ENCODE measurements at regions not wholly inside any gene's neighbourhood (a gene's known extent, or its start where the extent isn't known, plus 50 kb on each side); places are given as distances from the start of the nearest gene placed in this dataset.

DNA sequence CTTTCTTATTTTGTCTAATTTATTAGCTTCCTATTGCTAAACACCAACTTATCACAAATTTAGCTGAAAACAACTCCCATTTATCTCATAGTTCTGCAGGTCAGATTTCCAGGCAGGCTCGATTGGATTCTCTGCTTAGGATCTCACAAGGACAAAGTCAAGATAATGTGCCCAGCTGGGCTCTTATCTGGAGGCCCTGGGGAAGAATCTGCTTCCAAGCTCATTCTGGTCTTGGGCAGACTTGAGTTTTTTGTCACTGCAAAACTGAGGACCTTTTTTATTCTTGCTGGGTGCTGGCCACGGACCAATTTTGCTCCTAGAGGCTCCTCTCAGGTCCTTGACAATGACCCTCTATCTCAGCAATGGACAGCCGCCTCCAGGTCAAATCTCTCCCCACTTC, 215.5 kb downstream of the TRIB2 start:
- ATAC-seq (ENCODE audit: low FRiP score) (no peak), DNase-seq (ENCODE audit: low spot score) (no peak)
- TF ChIP-seq, protein P1, sequence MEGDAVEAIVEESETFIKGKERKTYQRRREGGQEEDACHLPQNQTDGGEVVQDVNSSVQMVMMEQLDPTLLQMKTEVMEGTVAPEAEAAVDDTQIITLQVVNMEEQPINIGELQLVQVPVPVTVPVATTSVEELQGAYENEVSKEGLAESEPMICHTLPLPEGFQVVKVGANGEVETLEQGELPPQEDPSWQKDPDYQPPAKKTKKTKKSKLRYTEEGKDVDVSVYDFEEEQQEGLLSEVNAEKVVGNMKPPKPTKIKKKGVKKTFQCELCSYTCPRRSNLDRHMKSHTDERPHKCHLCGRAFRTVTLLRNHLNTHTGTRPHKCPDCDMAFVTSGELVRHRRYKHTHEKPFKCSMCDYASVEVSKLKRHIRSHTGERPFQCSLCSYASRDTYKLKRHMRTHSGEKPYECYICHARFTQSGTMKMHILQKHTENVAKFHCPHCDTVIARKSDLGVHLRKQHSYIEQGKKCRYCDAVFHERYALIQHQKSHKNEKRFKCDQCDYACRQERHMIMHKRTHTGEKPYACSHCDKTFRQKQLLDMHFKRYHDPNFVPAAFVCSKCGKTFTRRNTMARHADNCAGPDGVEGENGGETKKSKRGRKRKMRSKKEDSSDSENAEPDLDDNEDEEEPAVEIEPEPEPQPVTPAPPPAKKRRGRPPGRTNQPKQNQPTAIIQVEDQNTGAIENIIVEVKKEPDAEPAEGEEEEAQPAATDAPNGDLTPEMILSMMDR (IDR thresholded peaks at IDR 0.05), result no peak

DNA sequence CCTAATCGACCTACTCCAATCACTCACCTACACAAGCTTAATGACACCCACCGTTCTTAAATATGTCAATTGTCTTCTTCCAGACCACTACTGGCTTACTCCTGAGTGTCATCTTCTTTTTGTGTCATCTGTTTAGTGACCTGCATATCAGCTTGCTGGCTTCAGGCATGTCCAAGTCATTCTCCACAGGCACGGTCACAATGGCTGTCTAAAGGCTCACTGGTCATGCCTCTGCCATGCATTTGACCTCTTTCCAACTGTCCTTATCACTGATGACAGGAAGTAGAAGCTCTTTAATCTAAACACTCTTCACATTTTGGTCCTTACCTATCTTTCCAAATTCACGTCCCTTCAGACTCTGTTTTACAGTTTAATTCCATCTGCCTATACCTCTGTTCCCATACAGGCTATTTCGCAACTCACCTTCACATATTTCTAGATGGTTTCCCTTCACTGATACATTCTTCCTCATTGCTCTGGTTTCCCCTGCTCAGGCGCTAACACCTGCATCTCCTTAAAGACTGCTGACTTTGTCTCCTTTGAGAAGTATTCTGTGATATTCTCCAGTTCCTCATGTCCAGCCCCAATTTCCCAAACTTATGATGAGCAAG, 217.5 kb downstream of the TRIB2 start:
- TF ChIP-seq, protein P1 (IDR thresholded peaks at IDR 0.05), result no peak
- no peak for DNase-seq (ENCODE audit: low spot score)
- ATAC-seq (ENCODE audit: low FRiP score), result no peak

DNA sequence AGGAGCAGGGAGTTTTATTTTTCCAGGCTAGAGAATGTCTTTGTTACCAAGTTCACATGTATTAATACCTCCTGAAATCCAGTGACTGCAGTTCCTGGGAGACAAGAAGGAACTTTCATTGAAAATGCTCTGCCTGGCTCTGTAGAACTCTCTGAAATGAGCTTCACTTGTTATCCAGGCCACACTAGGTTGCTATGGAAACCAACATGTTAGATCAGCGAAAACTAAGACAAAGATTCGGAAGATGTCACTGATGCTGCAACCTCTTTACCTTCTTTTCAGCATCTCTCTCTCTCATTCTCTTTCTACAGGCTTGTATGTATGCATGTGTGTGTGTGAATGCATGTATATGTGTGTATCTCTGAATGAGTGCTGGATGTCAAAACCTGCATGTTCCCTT, 218.5 kb downstream of the TRIB2 start:
- no peak for ATAC-seq (ENCODE audit: low FRiP score)
- DNase-seq (ENCODE audit: low spot score), result no peak
- TF ChIP-seq, protein P1 (IDR thresholded peaks at IDR 0.05), result no peak

- no peak for ATAC-seq (ENCODE audit: low FRiP score)
- DNase-seq (ENCODE audit: low spot score), result no peak
Observed at GRCh38 chr2:12935796-12936195, 219.1 kb downstream of the TRIB2 start.

GRCh38 chr2:12941203-12941602, 224.5 kb downstream of the TRIB2 start:
- TF ChIP-seq, protein P1 (IDR thresholded peaks at IDR 0.05), result no peak
- ATAC-seq (ENCODE audit: low FRiP score), result no peak

More at GRCh38 chr2:12935796-12936195, 219.1 kb downstream of the TRIB2 start:
- TF ChIP-seq, protein P1 (IDR thresholded peaks at IDR 0.05), result no peak

GRCh38 chr2:12948231-12948960, 231.7 kb downstream of the TRIB2 start:
- TF ChIP-seq, protein P1 (IDR thresholded peaks at IDR 0.05), result no peak
- DNase-seq (ENCODE audit: low spot score), result no peak
- no peak for ATAC-seq (ENCODE audit: low FRiP score)

More at GRCh38 chr2:12941203-12941602, 224.5 kb downstream of the TRIB2 start:
- DNase-seq (ENCODE audit: low spot score), result no peak

GRCh38 chr2:12948961-12949353, 232.2 kb downstream of the TRIB2 start:
- TF ChIP-seq, protein P1 (IDR thresholded peaks at IDR 0.05), result no peak
- ATAC-seq (ENCODE audit: low FRiP score) (no peak), DNase-seq (ENCODE audit: low spot score) (no peak)

Measured in omental fat pad (tissue), 3 donors.